Neural cell (in vitro differentiated cells): ENCODE measurements at regions not wholly inside any gene's neighbourhood (a gene's known extent, or its start where the extent isn't known, plus 50 kb on each side); places are given as distances from the start of the nearest gene placed in this dataset.

ENCODE experiments used
- H2AFZ ChIP-seq: fragments of 200-600, 300-800 bp; sonication (generic), shearing (Covaris generic); 2 replicates; pipeline ENCODE4 v1.6.0; 2014; ENCODE audit warnings: low read depth, mild to moderate bottlenecking, antibody characterized with exemption, low read length, moderate library complexity
- H3F3A ChIP-seq: fragments of 200-600 bp; shearing (Covaris generic); 2 replicates; pipeline ENCODE4 v1.6.1; 2016; ENCODE audit warnings: mild to moderate bottlenecking, moderate library complexity, mixed read lengths, antibody characterized with exemption, low read length; ENCODE audit not compliant: insufficient read depth, poor library complexity, severe bottlenecking
- H3K27ac ChIP-seq: fragments of 200-600, 300-800 bp; sonication (generic), shearing (Covaris generic); 2 replicates; pipeline ENCODE4 v1.5.1; 2014; ENCODE audit warnings: mild to moderate bottlenecking, low read length, moderate library complexity
- H3K27me3 ChIP-seq: fragments of 300-800, 200-600 bp; sonication (generic), shearing (Covaris generic); 2 replicates; pipeline ENCODE4 v1.6.0; 2014; ENCODE audit warnings: mild to moderate bottlenecking, low read depth, low read length, moderate library complexity; ENCODE audit not compliant: insufficient read depth
- H3K36me3 ChIP-seq: fragments of 300-800, 200-600 bp; sonication (generic), shearing (Covaris generic); 2 replicates; pipeline ENCODE4 v1.5.1; 2014; ENCODE audit warnings: mild to moderate bottlenecking, antibody characterized with exemption, low read length, moderate library complexity; ENCODE audit not compliant: insufficient read depth
- H3K4me2 ChIP-seq: fragments of 300-800, 200-600 bp; sonication (generic), shearing (Covaris generic); 2 replicates; pipeline ENCODE4 v1.6.0; 2014; ENCODE audit warnings: mild to moderate bottlenecking, low read length
- H3K4me3 ChIP-seq: fragments of 300-800, 200-600 bp; sonication (generic), shearing (Covaris generic); 2 replicates; pipeline ENCODE4 v1.5.1; 2014; ENCODE audit warnings: mild to moderate bottlenecking, low read length, moderate library complexity
- H3K79me2 ChIP-seq: fragments of 200-600 bp; shearing (Covaris generic); replicated peaks from 2 replicates; pipeline ENCODE4 v1.6.0; 2014; ENCODE audit warnings: mild to moderate bottlenecking, low read length, moderate library complexity; ENCODE audit not compliant: insufficient read depth
- H3K9ac ChIP-seq: fragments of 300-800, 200-600 bp; sonication (generic), shearing (Covaris generic); 2 replicates; pipeline ENCODE4 v1.6.1; 2016; ENCODE audit warnings: mild to moderate bottlenecking, low read length, mixed read lengths
- H3K9me2 ChIP-seq: fragments of 200-600 bp; shearing (Covaris generic); 2 replicates; pipeline ENCODE4 v1.6.1; 2016; ENCODE audit warnings: mild to moderate bottlenecking, low read length, mixed read lengths; ENCODE audit not compliant: insufficient read depth
- H3K9me3 ChIP-seq: fragments of 200-600, 300-800 bp; sonication (generic), shearing (Covaris generic); 2 replicates; pipeline ENCODE4 v1.6.1; 2016; ENCODE audit warnings: mild to moderate bottlenecking, mixed run types, low read length, moderate library complexity, mixed read lengths
- H4K20me1 ChIP-seq: fragments of 200-600 bp; shearing (Covaris generic); 2 replicates; pipeline ENCODE4 v1.6.1; 2016; ENCODE audit warnings: mild to moderate bottlenecking, mixed run types; ENCODE audit not compliant: insufficient read depth
- EP300 ChIP-seq: fragments of 450-650 bp; conservative IDR thresholded peaks from 2 replicates; pipeline ENCODE4 v1.6.1; 2014; ENCODE audit warnings: antibody characterized with exemption, mild to moderate bottlenecking, moderate library complexity; ENCODE audit not compliant: poor library complexity, severe bottlenecking
- EZH2 ChIP-seq: fragments of 200-600, 300-800 bp; shearing (Covaris generic), sonication (generic); IDR thresholded peaks from 2 replicates; pipeline ENCODE4 v1.6.1; 2014; ENCODE audit warnings: antibody characterized with exemption, low read length, borderline replicate concordance, mild to moderate bottlenecking; ENCODE audit not compliant: insufficient read depth, poor library complexity, severe bottlenecking
- MXI1 ChIP-seq: fragments of 450-650 bp; conservative IDR thresholded peaks from 2 replicates; pipeline ENCODE4 v1.6.1; 2014; ENCODE audit warnings: antibody characterized with exemption, mild to moderate bottlenecking; ENCODE audit not compliant: poor library complexity, severe bottlenecking
- POLR2AphosphoS5 ChIP-seq: IDR thresholded peaks from 2 replicates; pipeline ENCODE4 v1.6.1; 2012
- RAD21 ChIP-seq: fragments of 450-650 bp; conservative IDR thresholded peaks from 2 replicates; pipeline ENCODE4 v1.6.1; 2014; ENCODE audit warnings: antibody characterized with exemption, mild to moderate bottlenecking, moderate library complexity
- SMC3 ChIP-seq: fragments of 450-650 bp; conservative IDR thresholded peaks from 2 replicates; pipeline ENCODE4 v1.6.1; 2014; ENCODE audit warnings: antibody characterized with exemption, mild to moderate bottlenecking, moderate library complexity; ENCODE audit not compliant: poor library complexity
- TAF1 ChIP-seq: IDR thresholded peaks from 2 replicates; pipeline ENCODE4 v1.6.1; 2012; ENCODE audit warnings: low read depth
- TF ChIP-seq, protein P1 (sequence below): fragments of 450-650 bp; IDR thresholded peaks from 2 replicates; pipeline ENCODE4 v1.5.1; 2014; ENCODE audit warnings: antibody characterized with exemption, mild to moderate bottlenecking, moderate library complexity; ENCODE audit not compliant: poor library complexity, severe bottlenecking
- TF ChIP-seq, protein P2 (sequence below): IDR thresholded peaks from 2 replicates; pipeline ENCODE4 v1.6.1; 2012; ENCODE audit warnings: borderline replicate concordance

DNA sequence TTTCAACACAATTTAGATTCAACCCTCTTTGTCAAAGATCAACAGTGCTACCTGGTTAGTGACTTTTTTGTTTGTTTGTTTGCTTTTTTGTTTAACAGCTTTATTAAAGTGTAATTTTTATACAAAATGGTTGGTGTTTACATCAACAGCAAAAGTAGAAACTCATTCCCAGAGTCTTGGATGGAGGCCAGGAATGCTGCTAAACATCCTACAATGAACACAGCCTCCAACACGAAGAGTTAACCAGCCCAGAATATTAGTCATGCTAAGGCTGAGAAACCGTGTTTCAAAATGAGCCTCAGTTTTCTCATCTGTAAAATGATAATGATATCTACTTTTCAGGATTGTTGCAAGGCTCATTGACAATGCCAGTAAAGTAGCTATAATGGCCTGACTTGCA is 211.0 kb upstream of the MAF start:
- Histone ChIP-seq H3K27ac (no peak overlapping the region), H3K4me3 (no peak overlapping the region), H2AFZ (no peak overlapping the region), H3K36me3 (no peaks in the 10 kb centered on the region), H4K20me1 (no peaks in the 10 kb centered on the region), H3K9me2 (no peaks in the 10 kb centered on the region), H3K9me3 (no peaks in the 10 kb centered on the region), H3K9ac (no peak overlapping the region), H3K27me3 (no peaks in the 10 kb centered on the region), H3K4me2 (no peak overlapping the region), H3K79me2 (no peaks in the 10 kb centered on the region), H3F3A (no peaks in the 10 kb centered on the region)
- TF ChIP-seq POLR2AphosphoS5 (no peak), TAF1 (no peak), EZH2 (no peak), MXI1 (no peak), EP300 (no peak), RAD21 (no peak), SMC3 (no peak)
- TF ChIP-seq, protein P1, sequence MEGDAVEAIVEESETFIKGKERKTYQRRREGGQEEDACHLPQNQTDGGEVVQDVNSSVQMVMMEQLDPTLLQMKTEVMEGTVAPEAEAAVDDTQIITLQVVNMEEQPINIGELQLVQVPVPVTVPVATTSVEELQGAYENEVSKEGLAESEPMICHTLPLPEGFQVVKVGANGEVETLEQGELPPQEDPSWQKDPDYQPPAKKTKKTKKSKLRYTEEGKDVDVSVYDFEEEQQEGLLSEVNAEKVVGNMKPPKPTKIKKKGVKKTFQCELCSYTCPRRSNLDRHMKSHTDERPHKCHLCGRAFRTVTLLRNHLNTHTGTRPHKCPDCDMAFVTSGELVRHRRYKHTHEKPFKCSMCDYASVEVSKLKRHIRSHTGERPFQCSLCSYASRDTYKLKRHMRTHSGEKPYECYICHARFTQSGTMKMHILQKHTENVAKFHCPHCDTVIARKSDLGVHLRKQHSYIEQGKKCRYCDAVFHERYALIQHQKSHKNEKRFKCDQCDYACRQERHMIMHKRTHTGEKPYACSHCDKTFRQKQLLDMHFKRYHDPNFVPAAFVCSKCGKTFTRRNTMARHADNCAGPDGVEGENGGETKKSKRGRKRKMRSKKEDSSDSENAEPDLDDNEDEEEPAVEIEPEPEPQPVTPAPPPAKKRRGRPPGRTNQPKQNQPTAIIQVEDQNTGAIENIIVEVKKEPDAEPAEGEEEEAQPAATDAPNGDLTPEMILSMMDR: no peak
- TF ChIP-seq, protein P2, sequence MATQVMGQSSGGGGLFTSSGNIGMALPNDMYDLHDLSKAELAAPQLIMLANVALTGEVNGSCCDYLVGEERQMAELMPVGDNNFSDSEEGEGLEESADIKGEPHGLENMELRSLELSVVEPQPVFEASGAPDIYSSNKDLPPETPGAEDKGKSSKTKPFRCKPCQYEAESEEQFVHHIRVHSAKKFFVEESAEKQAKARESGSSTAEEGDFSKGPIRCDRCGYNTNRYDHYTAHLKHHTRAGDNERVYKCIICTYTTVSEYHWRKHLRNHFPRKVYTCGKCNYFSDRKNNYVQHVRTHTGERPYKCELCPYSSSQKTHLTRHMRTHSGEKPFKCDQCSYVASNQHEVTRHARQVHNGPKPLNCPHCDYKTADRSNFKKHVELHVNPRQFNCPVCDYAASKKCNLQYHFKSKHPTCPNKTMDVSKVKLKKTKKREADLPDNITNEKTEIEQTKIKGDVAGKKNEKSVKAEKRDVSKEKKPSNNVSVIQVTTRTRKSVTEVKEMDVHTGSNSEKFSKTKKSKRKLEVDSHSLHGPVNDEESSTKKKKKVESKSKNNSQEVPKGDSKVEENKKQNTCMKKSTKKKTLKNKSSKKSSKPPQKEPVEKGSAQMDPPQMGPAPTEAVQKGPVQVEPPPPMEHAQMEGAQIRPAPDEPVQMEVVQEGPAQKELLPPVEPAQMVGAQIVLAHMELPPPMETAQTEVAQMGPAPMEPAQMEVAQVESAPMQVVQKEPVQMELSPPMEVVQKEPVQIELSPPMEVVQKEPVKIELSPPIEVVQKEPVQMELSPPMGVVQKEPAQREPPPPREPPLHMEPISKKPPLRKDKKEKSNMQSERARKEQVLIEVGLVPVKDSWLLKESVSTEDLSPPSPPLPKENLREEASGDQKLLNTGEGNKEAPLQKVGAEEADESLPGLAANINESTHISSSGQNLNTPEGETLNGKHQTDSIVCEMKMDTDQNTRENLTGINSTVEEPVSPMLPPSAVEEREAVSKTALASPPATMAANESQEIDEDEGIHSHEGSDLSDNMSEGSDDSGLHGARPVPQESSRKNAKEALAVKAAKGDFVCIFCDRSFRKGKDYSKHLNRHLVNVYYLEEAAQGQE: no peak

DNA sequence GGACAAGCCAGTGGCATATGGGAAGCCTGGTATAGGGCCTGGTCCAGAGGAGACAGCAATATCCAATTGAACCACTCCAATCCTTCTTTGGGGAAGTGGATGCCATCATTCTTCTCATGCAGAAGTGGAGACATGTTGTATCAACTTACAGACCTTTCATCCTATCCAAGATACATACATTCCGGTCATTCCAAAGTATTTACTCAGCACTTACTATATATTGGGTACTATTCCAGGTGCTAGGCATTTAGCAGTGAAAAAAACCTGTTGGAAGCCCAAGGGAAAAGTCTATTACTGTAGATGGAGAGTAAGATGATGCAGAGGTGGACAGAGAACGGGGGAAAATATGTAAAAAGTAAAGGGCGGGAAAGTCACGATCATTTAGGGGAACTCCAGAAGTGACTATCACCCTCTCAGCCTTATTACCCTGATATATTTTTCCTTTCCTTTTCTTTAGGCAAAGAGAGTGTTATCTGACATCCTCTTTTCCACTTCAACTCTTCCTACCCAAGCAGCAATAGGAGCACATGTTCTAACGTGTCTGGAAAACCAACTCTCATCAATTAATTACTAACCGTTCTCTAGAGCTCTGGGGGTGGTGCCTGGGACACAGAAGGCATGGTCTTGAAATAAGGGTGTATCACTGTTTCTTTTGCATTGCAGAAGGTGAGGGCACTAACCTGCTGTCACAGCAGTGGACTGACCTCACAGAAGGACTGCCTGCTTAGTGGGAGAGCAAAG is 210.1 kb upstream of the MAF start:
- no peaks in the 10 kb centered on the region for H3K9me2 ChIP-seq
- no peaks in the 10 kb centered on the region for H3K36me3 ChIP-seq
- TF ChIP-seq POLR2AphosphoS5 (no peak), RAD21 (no peak), SMC3 (no peak), EZH2 (no peak), TAF1 (no peak), EP300 (no peak), MXI1 (no peak)
- TF ChIP-seq, protein P2: no peak
- TF ChIP-seq, protein P1: no peak
- no peaks in the 10 kb centered on the region for H3K79me2 ChIP-seq
- H3K27me3 ChIP-seq: no peaks in the 10 kb centered on the region
- H3K4me3 ChIP-seq: no peak overlapping the region
- H3F3A ChIP-seq: no peaks in the 10 kb centered on the region
- H3K27ac ChIP-seq: no peak overlapping the region
- no peak overlapping the region for H2AFZ ChIP-seq
- H4K20me1 ChIP-seq: no peaks in the 10 kb centered on the region
- H3K9ac ChIP-seq: no peak overlapping the region
- no peaks in the 10 kb centered on the region for H3K9me3 ChIP-seq
- no peak overlapping the region for H3K4me2 ChIP-seq
